Lung (tissue), 11 donors: ENCODE measurements at regions not wholly inside any gene's neighbourhood (a gene's known extent, or its start where the extent isn't known, plus 50 kb on each side); places are given as distances from the start of the nearest gene placed in this dataset.

ENCODE experiments used
- ATAC-seq: fragments of 200-7000 bp; cut with Tn5 transposase; one replicate; pipeline ENCODE4 v1.9.1; 2020; ENCODE audit warnings: moderate number of reproducible peaks; ENCODE audit not compliant: insufficient read depth, low FRiP score
- DNase-seq, 3 donors: peaks; one replicate each; pipeline ENCODE4 v3.0.0-alpha.2; 2013 to 2017
- H3K27ac ChIP-seq, 2 donors: one replicate each; pipeline ENCODE4 v1.5.1; 2013; ENCODE audit warnings: mild to moderate bottlenecking in 2 of 2, moderate library complexity in 2 of 2, control low read depth in 1 of 2, inconsistent platforms in 1 of 2, low read depth in 1 of 2, low read length in 1 of 2
- H3K27me3 ChIP-seq, 3 donors: one replicate each; pipeline ENCODE4 v1.5.1; 2013; ENCODE audit warnings: low read length in 2 of 3; ENCODE audit not compliant: control insufficient read depth in 3 of 3, insufficient read depth in 3 of 3
- H3K36me3 ChIP-seq, 4 donors: one replicate each; pipeline ENCODE4 v1.5.1; 2013; ENCODE audit warnings: low read length in 4 of 4, mild to moderate bottlenecking in 1 of 4, moderate library complexity in 1 of 4; ENCODE audit not compliant: control insufficient read depth in 4 of 4, insufficient read depth in 4 of 4
- H3K4me1 ChIP-seq, 5 donors: one replicate each; pipeline ENCODE4 v1.5.1; 2013; ENCODE audit warnings: low read length in 5 of 5, mild to moderate bottlenecking in 2 of 5, moderate library complexity in 1 of 5; ENCODE audit not compliant: control insufficient read depth in 5 of 5, insufficient read depth in 5 of 5
- H3K4me3 ChIP-seq: one replicate; pipeline ENCODE4 v1.5.1; 2013; ENCODE audit warnings: mild to moderate bottlenecking, control low read depth, moderate library complexity
- H3K9ac ChIP-seq, 2 donors: one replicate each; pipeline ENCODE4 v1.5.1; 2013; ENCODE audit warnings: low read length in 2 of 2, control low read depth in 1 of 2; ENCODE audit not compliant: insufficient read depth in 1 of 2
- H3K9me3 ChIP-seq, 4 donors: one replicate each; pipeline ENCODE4 v1.5.1; 2013; ENCODE audit warnings: low read length in 3 of 4, mild to moderate bottlenecking in 1 of 4, moderate library complexity in 1 of 4; ENCODE audit not compliant: control insufficient read depth in 4 of 4, insufficient read depth in 3 of 4
- CTCF ChIP-seq: IDR thresholded peaks from 2 replicates; pipeline ENCODE4 v1.5.1; 2012; ENCODE audit warnings: mild to moderate bottlenecking; ENCODE audit errors: control extremely low read depth, extremely low read depth
- WGBS, 2 donors: extraction: QIAGEN DNeasy Blood & Tissue Kit; methylation state at CpG; one replicate each; pipeline ENCODE4 v1.1.7; 2013; 5-methylcytosine and 5-hydroxymethylcytosine counted together
- donor health status: control.
- donor health status: control.
- donor health status: Bipolar disorder and iron deficiency.
- donor health status: healthy.
- donor health status: DM: yes; HTN: yes; CAD: no.

GRCh38 chr1:228940926-228941325, 205.6 kb downstream of the RHOU start:
- Histone ChIP-seq H3K9me3 (no peaks in the 10 kb centered on the region), H3K36me3 (no peaks in the 10 kb centered on the region), H3K4me3 (no peak overlapping the region), H3K4me1 (peaks cover 0 to 34% (median 20%) of the 10 kb centered on the region in 5 donors), H3K9ac (no peak overlapping the region), H3K27ac (no peak overlapping the region), H3K27me3 (no peaks in the 10 kb centered on the region)
- TF ChIP-seq CTCF, result no peak
- no peak for DNase-seq
- WGBS, 2 donors, result 35 to 65% methylated on average over 6 of the region's 6 CpGs
- no peak for ATAC-seq

- no peaks in the 10 kb centered on the region for H3K27me3 ChIP-seq
- H3K9ac ChIP-seq, result no peak overlapping the region
- H3K4me1 ChIP-seq, result peaks cover 0 to 26% (median 15%) of the 10 kb centered on the region in 5 donors
- H3K36me3 ChIP-seq, result no peaks in the 10 kb centered on the region
- H3K9me3 ChIP-seq, result no peaks in the 10 kb centered on the region
- no peak overlapping the region for H3K4me3 ChIP-seq
- ATAC-seq (no peak), DNase-seq (no peak)
- no peak for TF ChIP-seq CTCF
- WGBS, 2 donors, result 24 to 44% methylated on average over 1 of the region's 1 CpG
- H3K27ac ChIP-seq, result no peak overlapping the region
These were observed 206.4 kb downstream of the RHOU start for GRCh38 chr1:228941666-228942065.

GRCh38 chr1:228943436-228943835, 208.2 kb downstream of the RHOU start:
- no peak overlapping the region for H3K9ac ChIP-seq

More at GRCh38 chr1:228943436-228943835, 208.2 kb downstream of the RHOU start:
- H3K9me3 ChIP-seq, result no peaks in the 10 kb centered on the region
- no peak for TF ChIP-seq CTCF
- DNase-seq (no peak), ATAC-seq (no peak)
- no peaks in the 10 kb centered on the region for H3K36me3 ChIP-seq
- H3K4me1 ChIP-seq, result peaks cover 0 to 9% (median 7%) of the 10 kb centered on the region in 5 donors
- no peak overlapping the region for H3K27ac ChIP-seq
- H3K27me3 ChIP-seq, result no peaks in the 10 kb centered on the region
- H3K4me3 ChIP-seq, result no peak overlapping the region
- WGBS, 2 donors, result 94 to 97% methylated on average over 4 of the region's 4 CpGs
